Vagina (tissue), 2 donors: ENCODE measurements at regions not wholly inside any gene's neighbourhood (a gene's known extent, or its start where the extent isn't known, plus 50 kb on each side); places are given as distances from the start of the nearest gene placed in this dataset.

Source experiments
- DNase-seq, 2 donors: peaks; one replicate each; pipeline ENCODE4 v3.0.0-alpha.2; 2017; ENCODE audit errors: extremely low spot score in 2 of 2
- H3K27ac ChIP-seq: fragments of 200-600 bp; sonication (generic); one replicate; pipeline ENCODE4 v1.5.1; 2019
- H3K27me3 ChIP-seq: fragments of 200-600 bp; sonication (generic); one replicate; pipeline ENCODE4 v1.5.1; 2019
- H3K36me3 ChIP-seq, 2 donors: fragments of 200-600 bp; sonication (generic); one replicate each; pipeline ENCODE4 v1.5.1; 2017 to 2019
- H3K4me1 ChIP-seq: fragments of 200-600 bp; sonication (generic); one replicate; pipeline ENCODE4 v1.5.1; 2019
- H3K4me3 ChIP-seq, 2 donors: fragments of 200-600 bp; sonication (generic); 1 replicate in 1 of 2; 2 replicates in 1 of 2; pipeline ENCODE4 v1.5.1; 2016 to 2019
- H3K9me3 ChIP-seq: fragments of 200-600 bp; sonication (generic); one replicate; pipeline ENCODE4 v1.5.1; 2019
- POLR2A ChIP-seq, 2 donors: fragments of 450-650 bp; IDR thresholded peaks; one replicate each; pipeline ENCODE4 v1.6.1; 2017; ENCODE audit warnings: antibody characterized with exemption in 2 of 2, mild to moderate bottlenecking in 2 of 2, moderate library complexity in 2 of 2
- POLR2AphosphoS5 ChIP-seq, 2 donors: sonication (generic); formaldehyde crosslinking; IDR thresholded peaks; one replicate each; pipeline ENCODE4 v1.9.0; 2017; ENCODE audit warnings: antibody characterized with exemption in 2 of 2, mild to moderate bottlenecking in 2 of 2, low read depth in 1 of 2; ENCODE audit not compliant: insufficient read depth in 1 of 2
- intact Hi-C: fragments of 100-400 bp; cut with DNase I; formaldehyde crosslinking; loops from one replicate; pipeline ENCODE4 v1.15.1; 2023
- TF ChIP-seq, protein P1 (sequence below), 3 experiments: fragments of 450-650 bp in 2 of 3; fragments of 200-600 bp in 1 of 3; sonication (generic) in 1 of 3; IDR thresholded peaks; one replicate each; pipeline ENCODE4 v1.5.1; 2017 to 2019; ENCODE audit warnings: antibody characterized with exemption in 3 of 3, mild to moderate bottlenecking in 2 of 3, moderate library complexity in 2 of 3

DNA sequence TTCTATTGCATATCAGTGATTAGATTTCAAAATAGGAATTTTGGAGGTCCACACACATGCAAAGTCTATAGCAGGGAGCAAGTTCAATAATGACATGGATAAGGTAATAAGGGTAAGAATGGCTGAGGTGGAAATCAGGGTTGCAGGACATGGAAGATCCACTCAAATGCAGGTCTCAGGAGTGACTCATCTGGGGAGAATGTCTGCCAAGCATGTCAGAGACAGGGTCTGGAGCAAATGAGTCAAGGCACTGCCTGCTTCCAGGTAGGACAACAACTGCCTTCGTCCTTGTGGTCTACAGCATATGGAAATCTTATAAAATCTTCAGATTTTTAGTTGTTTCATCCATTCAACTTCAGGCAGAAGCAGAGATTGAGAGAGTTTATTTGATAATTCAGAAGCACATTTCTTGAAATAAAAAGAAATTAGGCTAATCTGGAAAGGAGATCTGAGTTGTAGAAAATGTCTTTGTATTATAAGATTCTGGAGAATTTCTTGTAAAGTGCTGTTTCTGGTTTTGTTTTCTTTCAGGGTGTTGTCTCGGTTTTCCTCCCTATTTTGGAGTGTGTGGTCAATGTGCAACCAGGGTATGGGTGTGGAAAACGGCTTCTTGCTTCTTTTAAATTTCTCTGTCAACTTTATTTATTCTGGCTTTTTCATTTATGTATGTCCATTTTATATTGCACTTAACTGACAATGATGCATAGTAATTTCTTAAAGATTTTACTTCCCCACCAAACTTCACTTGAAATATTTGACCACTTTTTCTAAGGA is 748.8 kb downstream of the LIG4 start:
- Histone ChIP-seq H3K9me3 (no peaks in the 10 kb centered on the region), H3K27ac (no peak overlapping the region), H3K4me1 (no peaks in the 10 kb centered on the region), H3K36me3 (no peaks in the 10 kb centered on the region), H3K27me3 (no peaks in the 10 kb centered on the region), H3K4me3 (no peak overlapping the region)
- no peak for DNase-seq
- TF ChIP-seq POLR2A (IDR thresholded peaks at IDR 0.05) (no peak), POLR2AphosphoS5 (IDR thresholded peaks at IDR 0.05; ENCODE audit: insufficient read depth in 1 of 2, low read depth in 1 of 2) (no peak)
- TF ChIP-seq, protein P1, sequence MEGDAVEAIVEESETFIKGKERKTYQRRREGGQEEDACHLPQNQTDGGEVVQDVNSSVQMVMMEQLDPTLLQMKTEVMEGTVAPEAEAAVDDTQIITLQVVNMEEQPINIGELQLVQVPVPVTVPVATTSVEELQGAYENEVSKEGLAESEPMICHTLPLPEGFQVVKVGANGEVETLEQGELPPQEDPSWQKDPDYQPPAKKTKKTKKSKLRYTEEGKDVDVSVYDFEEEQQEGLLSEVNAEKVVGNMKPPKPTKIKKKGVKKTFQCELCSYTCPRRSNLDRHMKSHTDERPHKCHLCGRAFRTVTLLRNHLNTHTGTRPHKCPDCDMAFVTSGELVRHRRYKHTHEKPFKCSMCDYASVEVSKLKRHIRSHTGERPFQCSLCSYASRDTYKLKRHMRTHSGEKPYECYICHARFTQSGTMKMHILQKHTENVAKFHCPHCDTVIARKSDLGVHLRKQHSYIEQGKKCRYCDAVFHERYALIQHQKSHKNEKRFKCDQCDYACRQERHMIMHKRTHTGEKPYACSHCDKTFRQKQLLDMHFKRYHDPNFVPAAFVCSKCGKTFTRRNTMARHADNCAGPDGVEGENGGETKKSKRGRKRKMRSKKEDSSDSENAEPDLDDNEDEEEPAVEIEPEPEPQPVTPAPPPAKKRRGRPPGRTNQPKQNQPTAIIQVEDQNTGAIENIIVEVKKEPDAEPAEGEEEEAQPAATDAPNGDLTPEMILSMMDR (IDR thresholded peaks at IDR 0.05), result no peak
- intact Hi-C loops, result no loop called here

DNA sequence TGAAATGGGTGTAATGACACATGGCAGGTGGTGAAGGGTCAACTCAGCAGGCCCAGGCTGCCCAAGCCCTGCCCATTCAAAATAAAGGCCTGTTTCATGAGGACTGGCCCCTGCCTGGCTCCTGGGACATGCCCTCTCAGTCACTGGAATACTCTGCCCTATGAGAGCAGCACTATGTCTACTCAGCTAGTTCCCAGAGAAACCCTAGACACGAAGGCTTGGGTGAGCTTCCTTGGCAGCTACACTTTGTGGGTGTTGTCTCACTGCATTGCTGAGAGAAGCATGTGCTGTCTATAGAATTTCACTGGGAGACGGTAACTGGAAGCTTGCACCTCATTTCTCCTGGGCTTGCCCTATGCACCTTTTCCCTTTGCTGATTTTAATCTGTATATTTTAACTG is 752.8 kb downstream of the LIG4 start:
- Histone ChIP-seq H3K27ac (no peak overlapping the region), H3K4me1 (no peaks in the 10 kb centered on the region), H3K36me3 (no peaks in the 10 kb centered on the region), H3K4me3 (no peak overlapping the region), H3K9me3 (no peaks in the 10 kb centered on the region), H3K27me3 (no peaks in the 10 kb centered on the region)
- no peak for DNase-seq
- intact Hi-C loops, result no loop called here
- no peak for TF ChIP-seq POLR2AphosphoS5 (IDR thresholded peaks at IDR 0.05; ENCODE audit: insufficient read depth in 1 of 2, low read depth in 1 of 2)
- no peak for TF ChIP-seq POLR2A (IDR thresholded peaks at IDR 0.05)
- TF ChIP-seq, protein P1 (IDR thresholded peaks at IDR 0.05), result no peak

DNA sequence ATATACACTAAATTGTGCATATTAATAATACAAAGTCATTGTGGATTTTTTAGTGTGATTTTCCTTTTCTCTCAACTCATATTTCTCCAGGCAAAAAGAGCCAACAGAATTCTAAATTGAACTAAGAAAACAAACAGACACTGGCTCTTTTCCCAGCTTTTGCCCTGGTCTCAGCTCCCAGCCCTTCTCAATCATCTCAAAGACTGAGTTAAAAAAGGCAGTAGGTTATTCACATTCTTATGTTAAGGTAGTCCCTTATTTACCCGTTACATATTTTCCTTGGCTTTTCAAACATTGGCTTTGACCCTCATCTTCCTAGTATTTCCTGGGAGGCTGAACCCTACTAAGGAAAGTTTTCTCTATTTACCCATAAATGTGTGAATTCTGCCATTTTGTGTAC is 753.6 kb downstream of the LIG4 start:
- no peak overlapping the region for H3K4me3 ChIP-seq
- H3K27me3 ChIP-seq, result no peaks in the 10 kb centered on the region
- intact Hi-C loops, result no loop called here
- no peak overlapping the region for H3K27ac ChIP-seq
- H3K36me3 ChIP-seq, result no peaks in the 10 kb centered on the region
- TF ChIP-seq POLR2A (IDR thresholded peaks at IDR 0.05), result no peak
- TF ChIP-seq, protein P1 (IDR thresholded peaks at IDR 0.05), result no peak
- TF ChIP-seq POLR2AphosphoS5 (IDR thresholded peaks at IDR 0.05; ENCODE audit: insufficient read depth in 1 of 2, low read depth in 1 of 2), result no peak
- H3K9me3 ChIP-seq, result no peaks in the 10 kb centered on the region
- DNase-seq, result no peak
- H3K4me1 ChIP-seq, result no peaks in the 10 kb centered on the region

DNA sequence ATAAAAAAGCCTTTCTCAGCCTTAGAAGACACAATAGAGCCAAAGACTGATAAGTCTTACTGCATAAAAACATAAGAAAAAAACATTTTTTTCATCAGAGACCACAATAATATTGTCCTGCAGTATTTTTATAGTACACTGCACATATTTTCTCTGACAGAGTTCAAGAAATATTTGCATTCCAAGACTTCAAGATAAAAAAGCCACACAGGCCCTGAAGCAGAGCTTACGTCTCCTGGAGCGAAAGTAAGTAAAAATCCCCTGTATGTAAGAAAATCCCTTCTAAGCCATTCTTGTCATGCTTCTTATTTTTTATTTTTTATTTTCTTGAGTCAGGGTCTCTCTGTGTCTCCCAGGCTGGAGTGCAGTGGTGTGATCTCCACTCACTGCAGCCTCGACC is 755.9 kb downstream of the LIG4 start:
- Histone ChIP-seq H3K4me1 (no peaks in the 10 kb centered on the region), H3K4me3 (no peak overlapping the region), H3K27me3 (no peaks in the 10 kb centered on the region), H3K27ac (no peak overlapping the region), H3K36me3 (no peaks in the 10 kb centered on the region), H3K9me3 (no peaks in the 10 kb centered on the region)
- intact Hi-C loops, result no loop called here
- TF ChIP-seq, protein P1 (IDR thresholded peaks at IDR 0.05), result no peak
- TF ChIP-seq POLR2AphosphoS5 (IDR thresholded peaks at IDR 0.05; ENCODE audit: insufficient read depth in 1 of 2, low read depth in 1 of 2), result no peak
- TF ChIP-seq POLR2A (IDR thresholded peaks at IDR 0.05), result no peak
- DNase-seq, result no peak

DNA sequence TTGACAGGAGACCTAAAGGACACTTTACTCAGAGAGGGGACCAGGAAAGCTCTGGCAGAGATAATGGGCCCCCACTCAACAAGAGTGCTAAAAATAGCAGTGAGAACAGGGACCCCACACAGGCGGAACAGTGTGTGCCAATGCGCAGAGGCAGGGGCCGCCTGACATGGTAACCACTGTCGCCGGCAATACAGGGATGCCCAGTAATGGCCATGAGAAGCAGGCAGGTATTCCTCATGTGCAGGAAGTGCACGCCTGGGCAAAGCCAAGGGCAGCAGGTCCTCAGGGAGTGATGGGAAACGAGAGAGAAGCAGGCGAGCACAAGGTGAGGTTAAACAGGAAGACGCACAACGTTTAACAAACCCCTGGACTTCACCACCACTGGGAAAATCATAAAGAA is 757.1 kb downstream of the LIG4 start:
- H3K36me3 ChIP-seq, result no peaks in the 10 kb centered on the region
- DNase-seq, result no peak
- no peak overlapping the region for H3K27ac ChIP-seq
- no peaks in the 10 kb centered on the region for H3K4me1 ChIP-seq
- H3K9me3 ChIP-seq, result no peaks in the 10 kb centered on the region
- TF ChIP-seq, protein P1 (IDR thresholded peaks at IDR 0.05), result no peak
- TF ChIP-seq POLR2A (IDR thresholded peaks at IDR 0.05) (no peak), POLR2AphosphoS5 (IDR thresholded peaks at IDR 0.05; ENCODE audit: insufficient read depth in 1 of 2, low read depth in 1 of 2) (no peak)
- H3K27me3 ChIP-seq, result no peaks in the 10 kb centered on the region
- intact Hi-C loops, result no loop called here
- no peak overlapping the region for H3K4me3 ChIP-seq
